Esophagus muscularis mucosa (tissue), 4 donors: ENCODE measurements at regions not wholly inside any gene's neighbourhood (a gene's known extent, or its start where the extent isn't known, plus 50 kb on each side); places are given as distances from the start of the nearest gene placed in this dataset.

ENCODE experiments used
- DNase-seq: peaks from one replicate; pipeline ENCODE4 v3.0.0-alpha.2; 2017; ENCODE audit errors: extremely low spot score
- H3K27ac ChIP-seq, 4 donors: fragments of 200-600 bp; sonication (generic); replicated peaks in 1 of 4; 1 replicate in 3 of 4; 2 replicates in 1 of 4; pipeline ENCODE4 v1.5.1; 2016 to 2019; ENCODE audit warnings: mild to moderate bottlenecking in 1 of 4
- H3K27me3 ChIP-seq, 4 donors: fragments of 200-600 bp; sonication (generic); one replicate each; pipeline versions ENCODE4 v1.5.1 to v1.6.0; 2016 to 2019
- H3K36me3 ChIP-seq, 4 donors: fragments of 200-600 bp; sonication (generic); one replicate each; pipeline ENCODE4 v1.5.1; 2016 to 2019
- H3K4me1 ChIP-seq, 4 donors: fragments of 200-600 bp; sonication (generic); one replicate each; pipeline ENCODE4 v1.5.1; 2016 to 2019
- H3K4me3 ChIP-seq, 4 donors: fragments of 200-600 bp; sonication (generic); 1 replicate in 2 of 4; 2 replicates in 2 of 4; pipeline ENCODE4 v1.5.1; 2016 to 2019; ENCODE audit warnings: mild to moderate bottlenecking in 4 of 4, moderate library complexity in 1 of 4
- H3K9me3 ChIP-seq, 4 donors: fragments of 200-600 bp; sonication (generic); 1 replicate in 3 of 4; 2 replicates in 1 of 4; pipeline ENCODE4 v1.5.1; 2016 to 2019
- CTCF ChIP-seq, 3 experiments: fragments of 200-600 bp in 2 of 3; fragments of 450-650 bp in 1 of 3; sonication (generic) in 2 of 3; IDR thresholded peaks; one replicate each; pipeline ENCODE4 v1.5.1; 2017 to 2019; ENCODE audit warnings: antibody characterized with exemption in 3 of 3, mild to moderate bottlenecking in 2 of 3, moderate library complexity in 1 of 3
- EP300 ChIP-seq: sonication (generic); formaldehyde crosslinking; IDR thresholded peaks from one replicate; pipeline ENCODE4 v1.6.1; 2017; ENCODE audit warnings: antibody characterized with exemption
- POLR2A ChIP-seq: fragments of 450-650 bp; IDR thresholded peaks from one replicate; pipeline ENCODE4 v1.6.1; 2017; ENCODE audit warnings: antibody characterized with exemption, moderate library complexity, mild to moderate bottlenecking, low read depth
- POLR2AphosphoS5 ChIP-seq, 2 donors: sonication (generic); formaldehyde crosslinking; IDR thresholded peaks; one replicate each; pipeline ENCODE4 v1.6.1; 2017; ENCODE audit warnings: antibody characterized with exemption in 2 of 2
- WGBS: methylation state at CpG from one replicate; pipeline ENCODE4 v1.1.5; 2018; 5-methylcytosine and 5-hydroxymethylcytosine counted together
- intact Hi-C: fragments of 100-400 bp; cut with DNase I; formaldehyde crosslinking; loops from one replicate; pipeline ENCODE4 v1.15.1; 2023

- H3K36me3 ChIP-seq: no peaks in the 10 kb centered on the region
- TF ChIP-seq POLR2AphosphoS5 (IDR thresholded peaks at IDR 0.05) (no peak), CTCF (IDR thresholded peaks at IDR 0.05) (no peak), POLR2A (no peak), EP300 (no peak)
- peaks cover 0 to 21% (median 8%) of the 10 kb centered on the region in 4 donors for H3K4me1 ChIP-seq
- H3K27ac ChIP-seq: no peak overlapping the region
- intact Hi-C loops: no loop called here
- H3K9me3 ChIP-seq: no peaks in the 10 kb centered on the region
- 84% methylated on average over 21 of the region's 28 CpGs for WGBS
- H3K4me3 ChIP-seq: no peak overlapping the region
- no peak for DNase-seq
- H3K27me3 ChIP-seq: peaks cover 0 to 47% (median 0%) of the 10 kb centered on the region in 4 donors
Measured at GRCh38 chr14:104389326-104390220, 190.0 kb upstream of the C14orf180 start.

- Histone ChIP-seq H3K4me3 (no peak overlapping the region), H3K27ac (no peak overlapping the region), H3K4me1 (peaks cover 0 to 26% (median 10%) of the 10 kb centered on the region in 4 donors), H3K27me3 (peaks cover 0 to 48% (median 0%) of the 10 kb centered on the region in 4 donors), H3K9me3 (no peaks in the 10 kb centered on the region), H3K36me3 (no peaks in the 10 kb centered on the region)
- intact Hi-C loops: no loop called here
- no peak for TF ChIP-seq POLR2A
- no peak for TF ChIP-seq POLR2AphosphoS5 (IDR thresholded peaks at IDR 0.05)
- no peak for TF ChIP-seq EP300
- no peak for TF ChIP-seq CTCF (IDR thresholded peaks at IDR 0.05)
- 90% methylated on average over 25 of the region's 27 CpGs for WGBS
- DNase-seq: no peak
Measured at GRCh38 chr14:104390221-104390931, 189.2 kb upstream of the C14orf180 start.

- intact Hi-C loops: no loop called here
- Histone ChIP-seq H3K36me3 (no peaks in the 10 kb centered on the region), H3K27me3 (peaks cover 0 to 46% (median 0%) of the 10 kb centered on the region in 4 donors), H3K4me1 (peaks cover 0 to 26% (median 10%) of the 10 kb centered on the region in 4 donors), H3K9me3 (peaks cover 0 to 3% (median 0%) of the 10 kb centered on the region in 4 donors), H3K27ac (no peak overlapping the region), H3K4me3 (no peak overlapping the region)
- TF ChIP-seq POLR2AphosphoS5 (IDR thresholded peaks at IDR 0.05) (no peak), CTCF (IDR thresholded peaks at IDR 0.05) (no peak), POLR2A (no peak), EP300 (no peak)
- WGBS: 80% methylated on average over 13 of the region's 33 CpGs
- no peak for DNase-seq
Measured at GRCh38 chr14:104390941-104391901, 188.3 kb upstream of the C14orf180 start.

GRCh38 chr14:104392001-104392395 lies 187.6 kb upstream of the C14orf180 start:
- H3K27ac ChIP-seq: no peak overlapping the region
- H3K9me3 ChIP-seq: peaks cover 0 to 7% (median 5%) of the 10 kb centered on the region in 4 donors
- 86% methylated on average over 6 of the region's 6 CpGs for WGBS
- no peaks in the 10 kb centered on the region for H3K36me3 ChIP-seq
- TF ChIP-seq CTCF (IDR thresholded peaks at IDR 0.05) (no peak), POLR2A (no peak), POLR2AphosphoS5 (IDR thresholded peaks at IDR 0.05) (no peak), EP300 (no peak)
- peaks cover 0 to 45% (median 0%) of the 10 kb centered on the region in 4 donors for H3K27me3 ChIP-seq
- no peak overlapping the region for H3K4me3 ChIP-seq
- no peak for DNase-seq
- intact Hi-C loops: no loop called here
- H3K4me1 ChIP-seq: peaks cover 0 to 26% (median 10%) of the 10 kb centered on the region in 4 donors
